COLO829 (cell line): ENCODE measurements at regions not wholly inside any gene's neighbourhood (a gene's known extent, or its start where the extent isn't known, plus 50 kb on each side); places are given as distances from the start of the nearest gene placed in this dataset.

ENCODE experiments used
- DNase-seq: peaks from one replicate; pipeline ENCODE4 v3.0.0; 2012; ENCODE audit warnings: low spot score

GRCh38 chr5:130251931-130252330, 347.7 kb downstream of the CHSY3 start:
- no peak for DNase-seq

- DNase-seq: no peak
These were observed 339.4 kb downstream of the CHSY3 start for GRCh38 chr5:130243641-130244040.

GRCh38 chr5:130237721-130238120, 333.5 kb downstream of the CHSY3 start:
- DNase-seq: no peak
